ENCODE measurements at regions not wholly inside any gene's neighbourhood (a gene's known extent, or its start where the extent isn't known, plus 50 kb on each side); places are given as distances from the start of the nearest gene placed in this dataset.

- no peak for TF ChIP-seq CTCF (IDR thresholded peaks at IDR 0.05)
- TF ChIP-seq POLR2AphosphoS5 (IDR thresholded peaks at IDR 0.05) = no peak
These were observed 345.3 kb downstream of the MATN1 start for GRCh38 chr1:30378003-30378596.
